OCI-LY1 (cell line): ENCODE measurements at regions not wholly inside any gene's neighbourhood (a gene's known extent, or its start where the extent isn't known, plus 50 kb on each side); places are given as distances from the start of the nearest gene placed in this dataset.

Source experiments
- H2AFZ ChIP-seq: fragments of 200-600 bp; sonication (generic), shearing (Covaris generic); 2 replicates; pipeline ENCODE4 v1.6.0; 2014; ENCODE audit warnings: antibody characterized with exemption, mild to moderate bottlenecking, low read length
- H3F3A ChIP-seq: fragments of 200-600 bp; sonication (generic), shearing (Covaris generic); 2 replicates; pipeline ENCODE4 v1.6.0; 2014; ENCODE audit warnings: mild to moderate bottlenecking, antibody characterized with exemption, low read length, moderate library complexity; ENCODE audit not compliant: insufficient read depth
- H3K27ac ChIP-seq: fragments of 200-600 bp; sonication (generic); 2 replicates; pipeline ENCODE4 v1.5.1; 2014; ENCODE audit warnings: low read length, mixed run types, mild to moderate bottlenecking, low read depth; ENCODE audit not compliant: poor library complexity, severe bottlenecking
- H3K27me3 ChIP-seq: fragments of 200-600 bp; sonication (generic); 2 replicates; pipeline ENCODE4 v1.6.0; 2014; ENCODE audit warnings: antibody characterized with exemption, mild to moderate bottlenecking, low read length, moderate library complexity; ENCODE audit not compliant: insufficient read depth
- H3K36me3 ChIP-seq: fragments of 200-600 bp; sonication (generic); 2 replicates; pipeline ENCODE4 v1.6.1; 2014; ENCODE audit warnings: mild to moderate bottlenecking, antibody characterized with exemption, low read length, moderate library complexity, mixed read lengths; ENCODE audit not compliant: insufficient read depth
- H3K4me1 ChIP-seq: fragments of 200-600 bp; sonication (generic); 2 replicates; pipeline ENCODE4 v1.5.1; 2014; ENCODE audit warnings: mild to moderate bottlenecking, low read length, moderate library complexity; ENCODE audit not compliant: insufficient read depth, severe bottlenecking
- H3K4me2 ChIP-seq: fragments of 200-600 bp; sonication (generic), shearing (Covaris generic); 2 replicates; pipeline ENCODE4 v1.6.1; 2014; ENCODE audit warnings: low read length
- H3K4me3 ChIP-seq: fragments of 200-600 bp; sonication (generic); 2 replicates; pipeline ENCODE4 v1.5.1; 2014; ENCODE audit warnings: low read length, low read depth, mild to moderate bottlenecking, mixed read lengths; ENCODE audit not compliant: poor library complexity, severe bottlenecking
- H3K79me2 ChIP-seq: fragments of 200-600 bp; shearing (Covaris generic); 2 replicates; pipeline ENCODE4 v1.6.1; 2016; ENCODE audit warnings: mixed run types, low read length, mixed read lengths; ENCODE audit not compliant: insufficient read depth
- H3K9ac ChIP-seq: fragments of 200-600 bp; sonication (generic), shearing (Covaris generic); 2 replicates; pipeline ENCODE4 v1.6.1; 2014; ENCODE audit warnings: mild to moderate bottlenecking, low read length, mixed read lengths
- H3K9me2 ChIP-seq: fragments of 200-600 bp; sonication (generic), shearing (Covaris generic); 2 replicates; pipeline ENCODE4 v1.6.1; 2014; ENCODE audit warnings: low read depth, mild to moderate bottlenecking, low read length, mixed read lengths
- H3K9me3 ChIP-seq: fragments of 200-600 bp; shearing (Covaris generic); 2 replicates; pipeline ENCODE4 v1.6.1; 2014; ENCODE audit warnings: low read length, mixed read lengths
- H4K20me1 ChIP-seq: fragments of 200-600 bp; sonication (generic), shearing (Covaris generic); 2 replicates; pipeline ENCODE4 v1.6.0; 2016; ENCODE audit warnings: mild to moderate bottlenecking, low read length; ENCODE audit not compliant: insufficient read depth
- CTCF ChIP-seq: fragments of 200-600 bp; sonication (generic), shearing (Covaris generic); IDR thresholded peaks from 2 replicates; pipeline ENCODE4 v1.5.1; 2017; ENCODE audit warnings: mild to moderate bottlenecking, antibody characterized with exemption, low read length, moderate library complexity, mixed read lengths
- EZH2 ChIP-seq: fragments of 200-600 bp; sonication (generic), shearing (Covaris generic); IDR thresholded peaks from 2 replicates; pipeline ENCODE4 v1.8.0; 2017; ENCODE audit warnings: borderline replicate concordance, mixed run types, mild to moderate bottlenecking, antibody characterized with exemption, low read length, moderate library complexity, mixed read lengths

GRCh38 chr16:56090076-56090475, 101.2 kb upstream of the GNAO1 start:
- Histone ChIP-seq H2AFZ (no peak overlapping the region), H3F3A (no peaks in the 10 kb centered on the region), H3K36me3 (no peaks in the 10 kb centered on the region), H3K4me2 (no peak overlapping the region), H3K79me2 (no peaks in the 10 kb centered on the region), H3K4me1 (no peaks in the 10 kb centered on the region), H3K4me3 (no peak overlapping the region), H3K27me3 (no peaks in the 10 kb centered on the region), H4K20me1 (no peaks in the 10 kb centered on the region), H3K9ac (no peak overlapping the region), H3K9me3 (no peaks in the 10 kb centered on the region), H3K9me2 (no peaks in the 10 kb centered on the region), H3K27ac (no peak overlapping the region)
- TF ChIP-seq EZH2: no peak
- no peak for TF ChIP-seq CTCF

GRCh38 chr16:56087626-56088025, 103.7 kb upstream of the GNAO1 start:
- Histone ChIP-seq H3K27ac (no peak overlapping the region), H3K9me2 (no peaks in the 10 kb centered on the region), H3K9ac (no peak overlapping the region), H3K79me2 (no peaks in the 10 kb centered on the region), H3K36me3 (no peaks in the 10 kb centered on the region), H3K4me2 (no peak overlapping the region), H3K4me3 (no peak overlapping the region), H4K20me1 (no peaks in the 10 kb centered on the region), H2AFZ (no peak overlapping the region), H3K27me3 (no peaks in the 10 kb centered on the region), H3K4me1 (no peaks in the 10 kb centered on the region), H3K9me3 (no peaks in the 10 kb centered on the region), H3F3A (no peaks in the 10 kb centered on the region)
- no peak for TF ChIP-seq EZH2
- TF ChIP-seq CTCF: no peak

- Histone ChIP-seq H4K20me1 (no peaks in the 10 kb centered on the region), H3K27me3 (no peaks in the 10 kb centered on the region), H3F3A (no peaks in the 10 kb centered on the region), H3K27ac (no peak overlapping the region), H3K4me1 (no peaks in the 10 kb centered on the region), H3K79me2 (no peaks in the 10 kb centered on the region), H3K9me2 (no peaks in the 10 kb centered on the region), H3K4me3 (no peak overlapping the region), H3K4me2 (no peak overlapping the region), H3K36me3 (no peaks in the 10 kb centered on the region), H3K9me3 (no peaks in the 10 kb centered on the region), H3K9ac (no peak overlapping the region), H2AFZ (no peak overlapping the region)
- no peak for TF ChIP-seq EZH2
- TF ChIP-seq CTCF: no peak
Measured at GRCh38 chr16:56081371-56081770, 109.9 kb upstream of the GNAO1 start.
